CD14-positive monocyte (primary cell): ENCODE measurements at regions not wholly inside any gene's neighbourhood (a gene's known extent, or its start where the extent isn't known, plus 50 kb on each side); places are given as distances from the start of the nearest gene placed in this dataset.

Experiments used
- DNase-seq, 3 donors: peaks; one replicate each; pipeline ENCODE4 v3.0.0-alpha.2; 2011 to 2022
- H2AFZ ChIP-seq: 2 replicates; pipeline ENCODE4 v1.6.0; 2012; ENCODE audit warnings: mild to moderate bottlenecking, low read depth, low read length, inconsistent platforms; ENCODE audit not compliant: insufficient read depth, poor library complexity, severe bottlenecking
- H3K27ac ChIP-seq, 2 donors: 1 replicate in 1 of 2; 2 replicates in 1 of 2; pipeline ENCODE4 v1.5.1; 2012 to 2013; ENCODE audit warnings: low read length in 2 of 2, control low read depth in 1 of 2, inconsistent platforms in 1 of 2, low read depth in 1 of 2, mild to moderate bottlenecking in 1 of 2
- H3K27me3 ChIP-seq, 2 donors: one replicate each; pipeline versions ENCODE4 v1.6.0 to v1.6.1; 2011 to 2013; ENCODE audit warnings: low read length in 2 of 2; ENCODE audit not compliant: control insufficient read depth in 2 of 2, insufficient read depth in 2 of 2
- H3K36me3 ChIP-seq, 2 donors: replicated peaks in 1 of 2; 1 replicate in 1 of 2; 2 replicates in 1 of 2; pipeline versions ENCODE4 v1.5.1 to v1.6.1; 2012 to 2013; ENCODE audit warnings: low read length in 2 of 2, control low read depth in 1 of 2, inconsistent platforms in 1 of 2, mild to moderate bottlenecking in 1 of 2; ENCODE audit not compliant: insufficient read depth in 2 of 2, control insufficient read depth in 1 of 2
- H3K4me1 ChIP-seq, 2 donors: 1 replicate in 1 of 2; 2 replicates in 1 of 2; pipeline versions ENCODE4 v1.5.1 to v1.6.1; 2012 to 2013; ENCODE audit warnings: low read length in 2 of 2, control low read depth in 1 of 2, inconsistent platforms in 1 of 2, mild to moderate bottlenecking in 1 of 2, moderate library complexity in 1 of 2; ENCODE audit not compliant: insufficient read depth in 2 of 2, control insufficient read depth in 1 of 2
- H3K4me2 ChIP-seq: replicated peaks from 2 replicates; pipeline ENCODE3; 2012; ENCODE audit warnings: low read length, moderate library complexity, mild to moderate bottlenecking; ENCODE audit not compliant: poor library complexity, severe bottlenecking; ENCODE audit errors: extremely low read depth
- H3K4me3 ChIP-seq, 3 experiments: fragments of 200-600 bp in 1 of 3; sonication (generic) in 1 of 3; replicated peaks in 1 of 3; 1 replicate in 2 of 3; 2 replicates in 1 of 3; pipeline ENCODE4 v1.5.1; 2011 to 2013; ENCODE audit warnings: low read length in 3 of 3, mild to moderate bottlenecking in 3 of 3, control low read depth in 2 of 3, low read depth in 2 of 3, inconsistent platforms in 1 of 3, moderate library complexity in 1 of 3
- H3K79me2 ChIP-seq: 2 replicates; pipeline ENCODE4 v1.6.0; 2012; ENCODE audit warnings: mild to moderate bottlenecking, control low read depth, inconsistent platforms, low read length, moderate library complexity; ENCODE audit not compliant: insufficient read depth
- H3K9ac ChIP-seq: 2 replicates; pipeline ENCODE4 v1.6.0; 2017; ENCODE audit warnings: low read length, mild to moderate bottlenecking; ENCODE audit not compliant: insufficient read depth, poor library complexity, severe bottlenecking
- H3K9me3 ChIP-seq, 2 donors: replicated peaks in 1 of 2; 1 replicate in 1 of 2; 2 replicates in 1 of 2; pipeline versions ENCODE4 v1.5.1 to v1.6.1; 2012 to 2013; ENCODE audit warnings: low read length in 2 of 2, control low read depth in 1 of 2; ENCODE audit not compliant: control insufficient read depth in 1 of 2, insufficient read depth in 1 of 2
- H4K20me1 ChIP-seq: 2 replicates; pipeline ENCODE4 v1.6.0; 2012; ENCODE audit warnings: mild to moderate bottlenecking, low read length, control low read depth, moderate library complexity; ENCODE audit not compliant: insufficient read depth
- H3K27ac Mint-ChIP-seq, 7 donors: one replicate each; pipeline ENCODE4 v1.8.0; 2020; ENCODE audit warnings: mild to moderate bottlenecking in 7 of 7, mixed read lengths in 7 of 7, moderate library complexity in 6 of 7, inconsistent platforms in 2 of 7
- H3K27me3 Mint-ChIP-seq, 3 donors: one replicate each; pipeline ENCODE4 v1.8.0; 2021 to 2022; ENCODE audit warnings: low read depth in 3 of 3, mild to moderate bottlenecking in 3 of 3, mixed read lengths in 3 of 3, moderate library complexity in 3 of 3, inconsistent platforms in 1 of 3
- H3K36me3 Mint-ChIP-seq, 2 donors: one replicate each; pipeline ENCODE4 v1.8.0; 2020; ENCODE audit warnings: mixed read lengths in 2 of 2, inconsistent platforms in 1 of 2, mild to moderate bottlenecking in 1 of 2
- H3K4me1 Mint-ChIP-seq: one replicate; pipeline ENCODE4 v1.8.0; 2020; ENCODE audit warnings: mild to moderate bottlenecking, mixed read lengths
- H3K4me3 Mint-ChIP-seq, 2 donors: one replicate each; pipeline ENCODE4 v1.8.0; 2020; ENCODE audit warnings: mild to moderate bottlenecking in 2 of 2, mixed read lengths in 2 of 2, moderate library complexity in 1 of 2
- H3K9me3 Mint-ChIP-seq, 7 donors: one replicate each; pipeline ENCODE4 v1.8.0; 2020 to 2022; ENCODE audit warnings: mixed read lengths in 7 of 7, mild to moderate bottlenecking in 6 of 7, moderate library complexity in 6 of 7, inconsistent platforms in 2 of 7
- intact Hi-C, 2 donors: fragments of 100-400 bp; cut with micrococcal nuclease; formaldehyde crosslinking; loops; one replicate each; pipeline versions ENCODE4 v1.15.0 to v1.15.1; 2023
- TF ChIP-seq, protein P1 (sequence below): fragments of 200-600 bp; IDR thresholded peaks from one replicate; pipeline ENCODE4 v1.8.0; 2022; ENCODE audit warnings: antibody characterized with exemption, mild to moderate bottlenecking

DNA sequence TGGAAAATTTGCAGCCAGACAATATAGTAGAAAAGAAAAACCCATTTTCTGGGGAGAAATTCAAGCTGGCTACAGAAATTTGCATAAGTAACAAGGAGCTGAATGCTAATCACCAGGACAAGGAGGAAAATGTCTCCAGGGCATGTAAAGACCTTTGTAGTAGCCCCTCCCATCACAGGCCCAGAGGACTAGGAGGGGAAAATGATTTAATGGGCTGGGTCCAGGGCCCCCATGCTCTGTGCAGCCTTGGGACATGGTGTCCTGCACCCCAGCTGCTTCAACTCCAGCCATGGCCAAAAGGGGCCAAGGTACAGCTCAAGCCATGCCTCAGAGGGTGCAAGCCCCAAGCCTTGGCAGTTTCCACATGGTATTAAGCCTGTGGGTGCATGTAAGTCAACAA lies 197.6 kb upstream of the POU1F1 start:
- H3K4me1 Mint-ChIP-seq: no peaks in the 10 kb centered on the region
- H3K4me3 Mint-ChIP-seq: no peak overlapping the region
- H2AFZ ChIP-seq: no peak overlapping the region
- H3K27me3 ChIP-seq: no peaks in the 10 kb centered on the region
- no peaks in the 10 kb centered on the region for H3K4me1 ChIP-seq
- H3K79me2 ChIP-seq: no peaks in the 10 kb centered on the region
- intact Hi-C loops: loop anchor here in 1 of 2 donors (10.0 kb wide), 1 partner anchor 141 kb away; no protein-coding TSS in a partner anchor
- H3K36me3 ChIP-seq: no peaks in the 10 kb centered on the region
- H3K9me3 ChIP-seq: peaks cover 0 to 11% of the 10 kb centered on the region in 2 donors
- peaks cover 2 to 16% (median 9%) of the 10 kb centered on the region in 7 donors for H3K9me3 Mint-ChIP-seq
- no peak overlapping the region for H3K9ac ChIP-seq
- no peak overlapping the region for H3K4me2 ChIP-seq
- TF ChIP-seq, protein P1, sequence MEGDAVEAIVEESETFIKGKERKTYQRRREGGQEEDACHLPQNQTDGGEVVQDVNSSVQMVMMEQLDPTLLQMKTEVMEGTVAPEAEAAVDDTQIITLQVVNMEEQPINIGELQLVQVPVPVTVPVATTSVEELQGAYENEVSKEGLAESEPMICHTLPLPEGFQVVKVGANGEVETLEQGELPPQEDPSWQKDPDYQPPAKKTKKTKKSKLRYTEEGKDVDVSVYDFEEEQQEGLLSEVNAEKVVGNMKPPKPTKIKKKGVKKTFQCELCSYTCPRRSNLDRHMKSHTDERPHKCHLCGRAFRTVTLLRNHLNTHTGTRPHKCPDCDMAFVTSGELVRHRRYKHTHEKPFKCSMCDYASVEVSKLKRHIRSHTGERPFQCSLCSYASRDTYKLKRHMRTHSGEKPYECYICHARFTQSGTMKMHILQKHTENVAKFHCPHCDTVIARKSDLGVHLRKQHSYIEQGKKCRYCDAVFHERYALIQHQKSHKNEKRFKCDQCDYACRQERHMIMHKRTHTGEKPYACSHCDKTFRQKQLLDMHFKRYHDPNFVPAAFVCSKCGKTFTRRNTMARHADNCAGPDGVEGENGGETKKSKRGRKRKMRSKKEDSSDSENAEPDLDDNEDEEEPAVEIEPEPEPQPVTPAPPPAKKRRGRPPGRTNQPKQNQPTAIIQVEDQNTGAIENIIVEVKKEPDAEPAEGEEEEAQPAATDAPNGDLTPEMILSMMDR: no peak
- no peaks in the 10 kb centered on the region for H4K20me1 ChIP-seq
- no peak for DNase-seq
- H3K27ac ChIP-seq: no peak overlapping the region
- H3K4me3 ChIP-seq: no peak overlapping the region
- no peak overlapping the region for H3K27ac Mint-ChIP-seq
- peaks cover 0 to 2% (median 0%) of the 10 kb centered on the region in 3 donors for H3K27me3 Mint-ChIP-seq
- H3K36me3 Mint-ChIP-seq: no peaks in the 10 kb centered on the region

DNA sequence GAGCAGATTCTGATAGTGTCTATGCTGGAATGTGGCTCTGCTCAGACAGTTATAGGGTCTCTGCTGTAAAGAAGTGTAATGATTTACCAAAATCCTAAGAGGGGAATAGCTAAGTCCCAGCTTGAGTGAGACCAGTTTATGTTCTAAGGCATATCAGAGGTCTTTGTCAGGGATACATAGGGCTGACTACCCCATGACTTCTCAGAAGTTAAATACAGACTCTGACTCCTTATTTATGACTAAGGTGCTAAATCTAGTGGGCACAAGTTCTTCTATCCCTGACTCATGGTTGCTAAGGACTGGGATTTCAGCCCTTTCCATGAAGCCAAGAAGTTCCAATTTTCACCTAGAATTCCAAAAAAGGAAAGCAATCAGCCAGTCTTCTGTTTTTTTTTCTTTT lies 192.6 kb upstream of the POU1F1 start:
- Histone ChIP-seq H4K20me1 (no peaks in the 10 kb centered on the region), H3K4me3 (no peak overlapping the region), H3K4me1 (no peaks in the 10 kb centered on the region), H3K79me2 (no peaks in the 10 kb centered on the region), H2AFZ (no peak overlapping the region), H3K27ac (no peak overlapping the region), H3K27me3 (no peaks in the 10 kb centered on the region), H3K9me3 (peaks cover 0 to 5% of the 10 kb centered on the region in 2 donors), H3K4me2 (no peak overlapping the region), H3K36me3 (no peaks in the 10 kb centered on the region), H3K9ac (no peak overlapping the region)
- no peak overlapping the region for H3K4me3 Mint-ChIP-seq
- peaks cover 0 to 17% (median 6%) of the 10 kb centered on the region in 7 donors for H3K9me3 Mint-ChIP-seq
- no peaks in the 10 kb centered on the region for H3K27me3 Mint-ChIP-seq
- TF ChIP-seq, protein P1: no peak
- intact Hi-C loops: no loop called here
- no peak overlapping the region for H3K27ac Mint-ChIP-seq
- DNase-seq: no peak
- no peaks in the 10 kb centered on the region for H3K36me3 Mint-ChIP-seq
- H3K4me1 Mint-ChIP-seq: no peaks in the 10 kb centered on the region
